HG02840 (cell line): ENCODE measurements at regions not wholly inside any gene's neighbourhood (a gene's known extent, or its start where the extent isn't known, plus 50 kb on each side); places are given as distances from the start of the nearest gene placed in this dataset.
A peak's percentile ranks its signal among the peaks of the same experiment; 100 is the strongest.

ENCODE experiments used
- ATAC-seq: cut with Tn5 transposase; IDR thresholded peaks from one replicate; pipeline ENCODE4 v1.9.1; 2021; ENCODE audit warnings: mild to moderate bottlenecking, moderate library complexity, moderate number of reproducible peaks; ENCODE audit not compliant: unreplicated experiment, low FRiP score

GRCh38 chr3:117710501-117710900 is 1000.9 kb downstream of the TUSC7 start:
- ATAC-seq = no peak

GRCh38 chr3:117719316-117719926 is 1009.8 kb downstream of the TUSC7 start:
- peak; percentile 51 for ATAC-seq

GRCh38 chr3:117721866-117722265 is 1012.3 kb downstream of the TUSC7 start:
- no peak for ATAC-seq

- no peak for ATAC-seq
These were observed 1013.3 kb downstream of the TUSC7 start for GRCh38 chr3:117722856-117723255.

GRCh38 chr3:117723825-117724224 is 1014.2 kb downstream of the TUSC7 start:
- no peak for ATAC-seq

DNA sequence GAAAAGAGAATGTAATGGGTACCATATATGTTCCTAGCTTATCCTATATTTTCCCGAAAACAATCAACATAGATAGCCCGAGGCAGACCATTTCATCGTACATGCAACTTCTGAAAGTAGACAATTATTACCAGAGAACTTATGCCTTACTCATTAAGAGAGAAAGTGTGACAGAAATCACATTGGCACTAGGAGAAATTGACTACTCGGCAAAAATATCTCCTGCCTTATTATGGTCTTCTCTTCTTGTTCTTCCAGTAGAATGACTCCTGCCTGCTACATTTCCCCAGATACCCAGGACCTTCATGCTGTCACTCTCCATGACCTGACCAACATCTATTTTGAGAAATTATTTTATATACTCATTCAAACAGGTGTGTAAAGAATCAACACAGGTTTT is 1015.7 kb downstream of the TUSC7 start:
- no peak for ATAC-seq

DNA sequence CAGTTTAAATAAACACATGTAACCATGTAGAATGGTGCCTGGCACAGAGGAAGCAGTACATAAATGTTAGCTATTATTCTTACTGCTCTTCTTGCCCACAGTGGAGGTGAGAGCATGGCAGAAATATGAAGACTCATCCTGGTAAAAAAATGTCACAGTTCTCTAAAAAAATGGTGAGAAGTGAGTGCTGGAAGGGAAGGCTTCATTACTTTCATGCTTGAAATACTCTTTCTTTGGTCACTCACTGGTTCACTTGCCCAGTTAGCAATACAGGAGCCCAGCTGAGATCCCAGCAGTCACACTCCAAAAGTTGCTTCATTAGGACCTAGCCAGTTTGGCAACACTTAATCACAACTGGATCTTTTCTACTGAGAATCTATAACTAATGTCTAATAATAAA is 1017.2 kb downstream of the TUSC7 start:
- no peak for ATAC-seq

- ATAC-seq = no peak
These were observed 1018.6 kb downstream of the TUSC7 start for GRCh38 chr3:117728226-117728625.

- no peak for ATAC-seq
These were observed 1024.9 kb downstream of the TUSC7 start for GRCh38 chr3:117734496-117734895.

- no peak for ATAC-seq
These were observed 1026.0 kb downstream of the TUSC7 start for GRCh38 chr3:117735481-117736101.

DNA sequence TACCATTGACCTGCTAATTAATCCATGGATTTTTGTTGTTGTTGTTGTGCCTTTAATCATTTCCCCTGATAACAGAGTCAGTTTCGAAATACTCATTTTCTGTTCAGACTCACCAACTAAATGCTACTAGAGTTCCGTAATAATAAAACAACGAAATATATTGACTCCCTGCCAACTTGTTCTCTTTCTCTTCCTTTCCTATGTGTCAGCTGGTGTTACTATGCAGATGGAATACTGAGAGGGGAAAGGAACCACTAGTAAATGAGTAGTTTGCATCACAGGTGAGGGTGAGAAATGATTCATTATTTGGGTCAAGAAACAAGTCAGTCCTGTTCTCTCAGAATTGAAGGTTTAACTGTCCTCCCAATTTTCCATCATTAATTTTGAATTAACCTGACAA is 1027.3 kb downstream of the TUSC7 start:
- no peak for ATAC-seq

DNA sequence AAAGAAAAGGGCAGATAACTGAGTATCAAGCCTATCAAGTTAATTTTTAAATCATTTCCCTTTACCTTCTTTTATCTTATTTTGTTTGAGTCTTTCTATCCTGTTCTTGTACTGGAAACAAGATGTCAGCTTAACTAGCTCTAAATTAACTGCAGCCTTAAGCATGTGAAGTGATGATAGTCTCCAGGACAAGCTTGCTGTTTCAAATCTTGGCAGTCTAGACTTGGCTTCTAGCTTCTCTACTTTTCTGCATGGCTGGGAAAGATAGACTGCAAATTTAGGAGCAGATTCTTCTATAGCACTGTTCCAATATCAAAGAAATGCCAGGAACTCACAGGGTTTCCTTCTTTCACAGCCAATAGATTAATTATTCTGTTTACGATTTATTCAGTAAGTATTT is 1034.4 kb downstream of the TUSC7 start:
- no peak for ATAC-seq

- ATAC-seq = no peak
These were observed 1035.4 kb downstream of the TUSC7 start for GRCh38 chr3:117744935-117745334.

DNA sequence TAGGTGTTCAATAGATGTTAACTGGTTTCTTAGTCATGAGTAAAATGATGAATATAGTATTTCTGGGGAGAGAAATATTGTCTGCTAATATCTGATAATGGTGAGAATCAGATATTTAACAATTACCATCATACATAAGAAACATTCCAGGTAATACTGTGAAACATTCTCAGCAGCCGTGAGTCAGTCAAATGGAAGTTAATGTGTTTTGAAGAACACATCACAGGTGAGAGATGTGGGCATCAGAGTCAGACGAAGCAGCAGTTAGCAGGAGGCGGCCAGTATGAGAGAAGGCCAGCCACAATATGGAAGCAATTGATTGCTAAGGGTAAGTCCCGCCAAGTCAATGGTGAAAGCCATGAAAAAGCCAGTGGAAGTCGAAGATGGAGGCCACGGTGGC is 1035.9 kb downstream of the TUSC7 start:
- ATAC-seq = no peak

DNA sequence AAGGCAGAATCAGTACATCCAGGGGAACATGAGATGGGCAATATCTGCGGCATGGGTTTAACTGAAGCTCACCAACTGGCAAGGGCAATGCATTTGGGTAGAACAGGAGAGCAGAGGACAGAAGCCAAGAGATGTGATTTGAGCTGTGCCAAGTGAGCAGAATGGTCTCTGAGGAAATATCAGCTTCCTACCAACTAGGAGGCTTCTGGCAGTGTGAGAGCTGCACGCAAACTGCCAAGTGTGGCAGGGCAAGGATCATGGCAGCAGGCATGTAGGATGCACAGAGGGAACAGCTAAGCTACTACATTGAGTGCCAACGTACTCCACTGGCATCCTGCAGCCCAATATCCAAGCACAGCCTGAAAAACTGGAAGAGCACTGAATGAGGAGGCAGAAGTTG is 1036.5 kb downstream of the TUSC7 start:
- no peak for ATAC-seq

DNA sequence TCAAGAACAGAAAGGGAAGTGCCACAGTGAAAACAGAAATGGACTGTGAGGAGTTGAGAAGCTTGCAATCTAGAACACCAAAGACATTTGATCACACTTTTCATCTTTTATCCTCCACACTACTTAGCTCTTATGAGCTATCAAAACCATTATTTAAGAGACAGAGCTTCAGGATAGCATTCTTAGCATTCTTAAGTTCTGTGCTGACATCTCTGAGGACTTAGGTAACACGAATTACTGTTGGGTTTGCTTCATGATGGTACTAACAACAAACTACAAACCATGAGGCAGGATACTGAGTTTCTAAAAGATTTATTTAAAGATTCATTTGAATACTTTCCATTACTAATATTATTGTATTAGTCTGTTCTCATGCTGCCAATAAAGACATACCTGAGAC is 1038.6 kb downstream of the TUSC7 start:
- ATAC-seq = no peak

DNA sequence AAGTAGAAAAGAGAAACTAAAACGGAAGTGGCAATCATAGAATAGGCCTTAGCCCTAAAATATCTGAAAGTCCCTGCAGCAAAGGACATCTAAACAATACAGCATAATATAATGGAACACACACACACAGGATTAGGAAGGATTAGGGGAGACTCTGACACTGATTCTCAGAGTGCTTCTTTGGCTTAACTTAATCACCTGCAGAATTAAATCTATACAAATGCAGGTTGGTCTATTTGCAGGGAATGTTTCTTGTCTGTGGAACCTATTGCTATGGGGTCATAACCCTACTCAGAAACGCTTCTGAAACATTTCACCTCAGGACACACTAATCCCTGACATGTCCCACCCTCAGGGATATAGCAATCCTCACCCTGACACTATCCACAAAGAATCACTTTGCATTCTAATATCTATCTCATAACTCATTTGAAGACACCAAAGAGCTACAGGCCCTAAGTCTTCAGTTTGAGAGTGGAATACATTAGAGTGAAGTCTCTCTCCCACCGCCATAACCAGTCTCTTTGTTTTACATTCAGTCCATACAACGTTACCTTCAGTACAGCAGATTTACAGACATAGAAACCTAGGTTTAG is 1041.2 kb downstream of the TUSC7 start:
- no peak for ATAC-seq

DNA sequence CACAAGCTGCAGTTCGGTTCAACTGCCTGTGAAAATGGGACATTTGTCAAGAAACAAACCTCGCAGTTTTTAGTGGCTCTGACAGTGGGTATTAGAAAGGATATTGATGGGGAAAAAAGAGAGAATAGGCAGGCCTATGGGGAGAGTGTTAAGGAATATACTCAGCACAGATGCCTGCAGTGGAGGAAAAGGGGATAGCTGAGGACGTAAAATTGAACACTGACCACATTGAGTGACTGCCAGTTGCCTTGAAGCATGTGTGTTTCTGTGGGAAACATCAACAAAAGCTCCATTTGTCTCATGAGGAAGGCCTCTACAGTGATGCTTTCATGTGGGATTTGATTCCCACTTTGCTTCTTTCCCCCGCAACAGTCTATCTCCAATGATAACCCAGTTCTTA is 1042.1 kb downstream of the TUSC7 start:
- no peak for ATAC-seq

DNA sequence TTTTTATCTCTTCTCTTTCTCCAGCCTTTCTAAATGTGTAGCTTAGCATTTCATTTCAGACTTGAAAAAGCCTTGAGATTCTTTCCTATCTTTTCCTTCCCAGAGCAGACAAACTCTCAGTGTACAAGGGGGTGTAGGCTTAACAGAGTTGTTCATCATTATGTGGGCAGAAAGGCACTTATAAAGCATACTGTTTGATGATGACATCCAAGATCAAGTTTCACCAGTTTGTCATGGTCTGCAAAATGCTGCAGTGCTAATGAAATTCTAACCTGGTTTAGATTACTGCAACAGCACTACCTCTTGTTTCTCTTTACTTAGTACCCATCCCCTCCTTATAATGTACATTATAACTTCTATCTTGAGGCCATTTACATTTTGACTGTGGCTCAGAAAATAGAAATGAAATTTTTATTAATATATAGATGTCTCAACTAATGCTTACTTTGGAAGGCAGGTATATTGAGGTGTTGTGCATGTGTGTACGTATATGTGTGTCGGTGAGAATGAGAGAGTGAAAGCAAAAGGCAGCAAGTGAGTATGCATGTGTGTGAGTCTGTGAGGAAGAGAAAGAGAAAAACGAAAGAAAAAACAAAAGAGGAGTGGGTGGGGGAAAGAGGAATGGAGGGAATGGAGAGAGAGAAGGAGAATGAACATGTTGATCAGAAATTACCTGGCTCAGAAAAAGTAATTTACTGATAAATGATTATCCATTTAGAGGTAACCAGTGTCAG is 1043.6 kb downstream of the TUSC7 start:
- ATAC-seq = no peak

GRCh38 chr3:117754058-117754457 is 1044.5 kb downstream of the TUSC7 start:
- no peak for ATAC-seq

DNA sequence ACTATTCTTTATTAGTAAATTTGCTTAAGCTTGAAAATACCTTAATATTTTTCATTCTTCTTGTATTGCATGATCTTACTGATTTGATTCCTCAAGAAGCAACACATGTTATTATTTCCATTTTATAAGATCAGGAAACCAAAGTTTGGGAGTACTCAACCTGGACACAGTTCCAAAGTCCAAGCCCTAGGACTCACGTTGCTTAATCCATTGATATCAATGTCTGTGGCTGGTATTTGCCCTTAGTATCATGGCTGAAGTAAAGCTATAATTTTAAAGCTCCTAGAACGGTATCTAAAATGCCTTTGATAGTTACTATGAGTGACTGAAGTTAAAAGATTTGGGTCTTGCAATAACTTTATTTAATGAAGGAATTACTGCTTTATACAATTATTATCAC is 1045.3 kb downstream of the TUSC7 start:
- ATAC-seq = no peak

GRCh38 chr3:117756563-117756962 is 1047.0 kb downstream of the TUSC7 start:
- no peak for ATAC-seq
